H1 (cell line): ENCODE measurements at regions not wholly inside any gene's neighbourhood (a gene's known extent, or its start where the extent isn't known, plus 50 kb on each side); places are given as distances from the start of the nearest gene placed in this dataset.

Experiments used
- CTCF ChIA-PET: fragments of 300-600 bp; sonication (Branson Sonifier 250); formaldehyde crosslinking; loops from one replicate; lab custom pipeline; 2021; ENCODE audit not compliant: partially characterized antibody; lab: Charles Lee
- POLR2A ChIA-PET: fragments of 300-600 bp; sonication (Branson Sonifier 250); formaldehyde crosslinking; loops from one replicate; lab custom pipeline; 2021; ENCODE audit warnings: inconsistent platforms; ENCODE audit not compliant: partially characterized antibody; lab: Charles Lee
- DNase-seq, 2 experiments: peaks; one replicate each; pipeline versions ENCODE4 v3.0.0 to v3.0.0-alpha.2; 2010 to 2022; ENCODE audit warnings: low spot score in 2 of 2, low read depth in 1 of 2, mixed read lengths in 1 of 2
- FAIRE-seq: peaks from 2 replicates; lab custom pipeline; 2011; peaks lifted over from hg19 to GRCh38; lab: Jason Lieb, UNC
- H2AFZ ChIP-seq: 2 replicates; pipeline ENCODE4 v1.8.1; 2012; ENCODE audit warnings: low read length, inconsistent platforms
- H2AK5ac ChIP-seq: 2 replicates; pipeline ENCODE4 v1.6.1; 2013; ENCODE audit warnings: low read depth, low read length
- H2BK120ac ChIP-seq: replicated peaks from 2 replicates; pipeline ENCODE3; 2013; ENCODE audit warnings: low read depth, low read length, inconsistent platforms
- H2BK12ac ChIP-seq: 2 replicates; pipeline ENCODE4 v1.6.1; 2013; ENCODE audit warnings: low read depth, low read length
- H2BK15ac ChIP-seq: 2 replicates; pipeline ENCODE4 v1.6.1; 2013; ENCODE audit warnings: low read length
- H2BK20ac ChIP-seq: 2 replicates; pipeline ENCODE4 v1.6.1; 2013; ENCODE audit warnings: low read length
- H2BK5ac ChIP-seq: 2 replicates; pipeline ENCODE4 v1.6.1; 2013; ENCODE audit warnings: low read depth, low read length
- H3K14ac ChIP-seq: 2 replicates; pipeline ENCODE4 v1.6.1; 2013; ENCODE audit warnings: inconsistent platforms; ENCODE audit not compliant: insufficient read length
- H3K18ac ChIP-seq: 2 replicates; pipeline ENCODE4 v1.6.1; 2013; ENCODE audit warnings: low read length; ENCODE audit errors: extremely low read depth
- H3K23ac ChIP-seq: 2 replicates; pipeline ENCODE4 v1.6.1; 2013; ENCODE audit warnings: inconsistent platforms; ENCODE audit not compliant: insufficient read length
- H3K23me2 ChIP-seq: 2 replicates; pipeline ENCODE4 v1.6.1; 2013; ENCODE audit warnings: low read depth, low read length
- H3K27ac ChIP-seq: 2 replicates; pipeline ENCODE4 v1.6.1; 2011; ENCODE audit warnings: low read depth, low read length, inconsistent platforms
- H3K27me3 ChIP-seq, 4 experiments: replicated peaks in 1 of 4; 1 replicate in 1 of 4; 2 replicates in 3 of 4; pipeline versions ENCODE4 v1.6.1 to v1.8.1; 2011 to 2013; ENCODE audit warnings: low read length in 3 of 4, mild to moderate bottlenecking in 3 of 4, inconsistent platforms in 2 of 4, mixed read lengths in 2 of 4, moderate library complexity in 1 of 4; ENCODE audit not compliant: control insufficient read depth in 3 of 4, insufficient read depth in 3 of 4; ENCODE audit errors: extremely low read depth in 1 of 4
- H3K36me3 ChIP-seq, 4 experiments: 2 replicates each; pipeline versions ENCODE4 v1.6.1 to v1.8.1; 2011 to 2013; ENCODE audit warnings: mild to moderate bottlenecking in 4 of 4, low read length in 3 of 4, moderate library complexity in 2 of 4, control low read depth in 1 of 4, inconsistent platforms in 1 of 4; ENCODE audit not compliant: insufficient read depth in 4 of 4, control insufficient read depth in 2 of 4
- H3K4ac ChIP-seq: replicated peaks from 2 replicates; pipeline ENCODE3; 2013; ENCODE audit warnings: low read length, low read depth, mixed read lengths, inconsistent platforms; ENCODE audit not compliant: insufficient read length
- H3K4me1 ChIP-seq, 4 experiments: replicated peaks in 1 of 4; 1 replicate in 1 of 4; 2 replicates in 3 of 4; pipeline versions ENCODE4 v1.6.1 to v1.8.1; 2011 to 2013; ENCODE audit warnings: low read length in 3 of 4, inconsistent platforms in 2 of 4, mixed read lengths in 1 of 4; ENCODE audit not compliant: insufficient read depth in 4 of 4, control insufficient read depth in 3 of 4
- H3K4me2 ChIP-seq, 2 experiments: 2 replicates each; pipeline versions ENCODE4 v1.6.1 to v1.8.1; 2011 to 2013; ENCODE audit warnings: low read depth in 2 of 2, low read length in 2 of 2, control low read depth in 1 of 2, inconsistent platforms in 1 of 2, mild to moderate bottlenecking in 1 of 2; ENCODE audit not compliant: insufficient read depth in 1 of 2
- H3K4me3 ChIP-seq, 4 experiments: fragments of 200-600, 300-600 bp in 1 of 4; sonication (generic), shearing (Covaris generic), sonication (Bioruptor Twin) in 1 of 4; 2 replicates each; pipeline versions ENCODE4 v1.5.1 to v1.8.1; 2011 to 2016; ENCODE audit warnings: low read length in 4 of 4, low read depth in 3 of 4, control low read depth in 2 of 4, inconsistent platforms in 2 of 4, mild to moderate bottlenecking in 2 of 4, mixed read lengths in 1 of 4, moderate library complexity in 1 of 4; ENCODE audit not compliant: insufficient read depth in 2 of 4; ENCODE audit errors: extremely low read depth in 1 of 4
- H3K56ac ChIP-seq: replicated peaks from 2 replicates; pipeline ENCODE3; 2013; ENCODE audit warnings: low read depth, mild to moderate bottlenecking, mixed read lengths, low read length, inconsistent platforms; ENCODE audit not compliant: insufficient read length
- H3K79me1 ChIP-seq: 2 replicates; pipeline ENCODE4 v1.6.1; 2013; ENCODE audit warnings: low read depth, low read length, control low read depth
- H3K79me2 ChIP-seq, 2 experiments: 2 replicates each; pipeline versions ENCODE4 v1.6.1 to v1.8.1; 2012 to 2013; ENCODE audit warnings: low read length in 2 of 2, mild to moderate bottlenecking in 2 of 2, inconsistent platforms in 1 of 2; ENCODE audit not compliant: insufficient read depth in 2 of 2, control insufficient read depth in 1 of 2
- H3K9ac ChIP-seq, 4 experiments: replicated peaks in 1 of 4; 1 replicate in 1 of 4; 2 replicates in 3 of 4; pipeline versions ENCODE4 v1.6.1 to v1.8.1; 2011 to 2013; ENCODE audit warnings: low read depth in 3 of 4, low read length in 3 of 4, control low read depth in 2 of 4, mild to moderate bottlenecking in 2 of 4, moderate library complexity in 2 of 4, inconsistent platforms in 1 of 4; ENCODE audit errors: extremely low read depth in 1 of 4
- H3K9me3 ChIP-seq, 2 experiments: 2 replicates each; pipeline versions ENCODE4 v1.6.1 to v1.8.1; 2012 to 2013; ENCODE audit warnings: mild to moderate bottlenecking in 2 of 2, moderate library complexity in 2 of 2, control low read depth in 1 of 2, inconsistent platforms in 1 of 2, low read depth in 1 of 2, low read length in 1 of 2, mixed read lengths in 1 of 2; ENCODE audit not compliant: insufficient read depth in 2 of 2
- H4K20me1 ChIP-seq, 2 experiments: replicated peaks in 1 of 2; 2 replicates each; pipeline versions ENCODE3 to v1.8.1; 2011 to 2013; ENCODE audit warnings: inconsistent platforms in 2 of 2, low read length in 2 of 2, mild to moderate bottlenecking in 1 of 2; ENCODE audit not compliant: insufficient read depth in 2 of 2, control insufficient read depth in 1 of 2
- H4K5ac ChIP-seq: 2 replicates; pipeline ENCODE4 v1.6.1; 2013; ENCODE audit warnings: low read length, low read depth, mixed read lengths, inconsistent platforms; ENCODE audit not compliant: insufficient read length
- H4K8ac ChIP-seq: 2 replicates; pipeline ENCODE4 v1.8.0; 2013; ENCODE audit warnings: mild to moderate bottlenecking, moderate library complexity, low read length, inconsistent platforms; ENCODE audit not compliant: insufficient read depth; ENCODE audit errors: extremely low read depth
- H4K91ac ChIP-seq: replicated peaks from 2 replicates; pipeline ENCODE3; 2013; ENCODE audit warnings: low read length, mixed read lengths, inconsistent platforms; ENCODE audit not compliant: insufficient read length
- BRCA1 ChIP-seq: IDR thresholded peaks from 2 replicates; pipeline ENCODE4 v1.6.1; 2012; ENCODE audit warnings: low read depth, low read length, improper control_type of control experiment
- CHD1 ChIP-seq: IDR thresholded peaks from 2 replicates; pipeline ENCODE4 v1.6.1; 2012; ENCODE audit warnings: low read depth, low read length, improper control_type of control experiment
- FOSL1 ChIP-seq: IDR thresholded peaks from 2 replicates; pipeline ENCODE4 v1.6.1; 2011; ENCODE audit warnings: mild to moderate bottlenecking, low read depth, low read length, moderate library complexity; ENCODE audit not compliant: insufficient read depth
- NRF1 ChIP-seq: IDR thresholded peaks from 2 replicates; pipeline ENCODE4 v1.6.1; 2011; ENCODE audit warnings: mild to moderate bottlenecking, low read depth, low read length, improper control_type of control experiment
- TBP ChIP-seq: IDR thresholded peaks from 2 replicates; pipeline ENCODE4 v1.6.1; 2011; ENCODE audit warnings: low read depth, low read length, improper control_type of control experiment
- whole genome bisulfite sequencing, 2 experiments: shearing (Covaris generic) in 1 of 2; methylation state at CpG; one replicate each; pipeline versions ENCODE4 v1.1.6 to v1.1.7; 2013 to 2015; ENCODE audit warnings: low lambda C conversion rate in 2 of 2, mixed read lengths in 2 of 2, inconsistent platforms in 1 of 2, low coverage in 1 of 2, missing lambda C conversion rate in 1 of 2; ENCODE audit not compliant: insufficient replicate concordance in 2 of 2, insufficient coverage in 1 of 2, insufficient read length in 1 of 2; ENCODE audit errors: extremely low coverage in 1 of 2, missing lambda C conversion rate in 1 of 2; 5-methylcytosine and 5-hydroxymethylcytosine counted together

DNA sequence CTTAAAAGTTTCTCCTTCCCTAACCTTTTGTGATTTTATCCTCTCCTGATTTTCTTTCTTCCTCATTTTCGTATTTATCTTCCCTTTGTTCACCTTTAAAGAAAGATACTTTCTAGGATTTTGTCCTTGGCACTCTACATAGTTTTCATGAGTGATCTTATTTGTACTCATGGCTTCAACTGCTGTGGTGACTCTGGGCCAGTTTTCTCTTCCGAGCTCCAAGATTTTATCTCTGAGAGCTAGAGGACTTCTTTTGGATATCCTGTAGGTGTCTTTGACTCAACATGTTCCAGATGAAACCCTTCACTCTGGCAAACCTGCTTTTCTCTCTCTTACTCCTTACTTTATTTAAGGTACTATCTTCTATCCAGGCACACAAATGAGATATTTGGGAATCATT is 53.7 kb upstream of the MACF1 start:
- no peaks in the 10 kb centered on the region for H3K23me2 ChIP-seq
- H3K79me2 ChIP-seq: peaks cover 7 to 89% of the 10 kb centered on the region in 2 experiments; a peak in 3 of 4 replicates
- H3K9me3 ChIP-seq: no peaks in the 10 kb centered on the region
- DNase-seq (no peak), FAIRE-seq (no peak)
- no peaks in the 10 kb centered on the region for H4K20me1 ChIP-seq
- ChIA-PET CTCF (interaction anchor here (0.6 to 6.6 kb wide), 8 partner anchors 10 to 75 kb away, joined by 3 to 41 read pairs (median 5); no protein-coding TSS in a partner anchor), POLR2A (interaction anchor here (0.7 to 2.8 kb wide), 4 partner anchors 8 to 44 kb away, joined by 3 to 17 read pairs (median 8); no protein-coding TSS in a partner anchor)
- H4K5ac ChIP-seq: no peak overlapping the region
- no peak overlapping the region; the same call in 1 of the 2 replicates for H3K27ac ChIP-seq
- peaks cover 1 to 29% (median 24%) of the 10 kb centered on the region in 4 experiments for H3K4me1 ChIP-seq
- H4K8ac ChIP-seq: no peak overlapping the region
- no peak overlapping the region for H2AK5ac ChIP-seq
- no peak overlapping the region for H3K4ac ChIP-seq
- no peak overlapping the region; the same call in 1 of the 2 replicates for H2BK5ac ChIP-seq
- no peak overlapping the region for H3K14ac ChIP-seq
- H3K18ac ChIP-seq: no peak overlapping the region
- H3K36me3 ChIP-seq: no peaks in the 10 kb centered on the region
- H3K79me1 ChIP-seq: no peaks in the 10 kb centered on the region; the same call in 1 of the 2 replicates
- no peak overlapping the region for H3K56ac ChIP-seq
- no peak overlapping the region for H3K4me2 ChIP-seq
- H2BK120ac ChIP-seq: no peak overlapping the region
- H3K4me3 ChIP-seq: no peak overlapping the region
- no peak overlapping the region for H2AFZ ChIP-seq
- no peak overlapping the region for H3K9ac ChIP-seq
- H2BK15ac ChIP-seq: no peak overlapping the region
- H2BK12ac ChIP-seq: 0 out of 2 replicates have a peak overlapping the region, but pooled peaks have one; percentile 20
- no peak overlapping the region for H4K91ac ChIP-seq
- no peaks in the 10 kb centered on the region for H3K27me3 ChIP-seq
- no peak overlapping the region for H2BK20ac ChIP-seq
- 79% methylated on average over 2 of the region's 2 CpGs; no CpG with 5 or more reads in 1 of the 2 experiments for WGBS, 2 experiments
- no peak overlapping the region for H3K23ac ChIP-seq
- no peak for TF ChIP-seq FOSL1
- TF ChIP-seq NRF1: no peak
- no peak for TF ChIP-seq TBP
- no peak for TF ChIP-seq BRCA1
- no peak for TF ChIP-seq CHD1
